Lower leg skin (tissue), 4 donors: ENCODE measurements at regions not wholly inside any gene's neighbourhood (a gene's known extent, or its start where the extent isn't known, plus 50 kb on each side); places are given as distances from the start of the nearest gene placed in this dataset.

Experiments
- DNase-seq, 2 donors: peaks; one replicate each; pipeline ENCODE4 v3.0.0-alpha.2; 2019; ENCODE audit warnings: low spot score in 2 of 2
- H3K4me3 ChIP-seq: fragments of 200-600 bp; sonication (generic); 2 replicates; pipeline ENCODE4 v1.5.1; 2017; ENCODE audit warnings: mild to moderate bottlenecking, low read depth; ENCODE audit not compliant: poor library complexity, severe bottlenecking
- CTCF ChIP-seq, 3 donors: fragments of 450-650 bp; IDR thresholded peaks; one replicate each; pipeline ENCODE4 v1.5.1; 2016; ENCODE audit warnings: antibody characterized with exemption in 3 of 3, mild to moderate bottlenecking in 3 of 3, moderate library complexity in 2 of 3
- POLR2A ChIP-seq, 2 donors: fragments of 450-650 bp; IDR thresholded peaks; one replicate each; pipeline ENCODE4 v1.6.1; 2016 to 2017; ENCODE audit warnings: antibody characterized with exemption in 2 of 2, mild to moderate bottlenecking in 1 of 2, moderate library complexity in 1 of 2
- WGBS, 2 donors: methylation state at CpG; one replicate each; pipeline ENCODE4 v1.1.5; 2018; 5-methylcytosine and 5-hydroxymethylcytosine counted together
- intact Hi-C: fragments of 100-400 bp; cut with DNase I; formaldehyde crosslinking; loops from one replicate; pipeline ENCODE4 v1.15.0; 2023; ENCODE audit warnings: low total_unique reads

GRCh38 chr5:6910950-6911349 is 197.7 kb downstream of the TENT4A start:
- TF ChIP-seq CTCF (IDR thresholded peaks at IDR 0.05) (no peak), POLR2A (IDR thresholded peaks at IDR 0.05) (no peak)
- intact Hi-C loops, result no loop called here
- WGBS, 2 donors, result 36 to 43% methylated on average over 3 of the region's 3 CpGs
- H3K4me3 ChIP-seq, result no peak overlapping the region
- no peak for DNase-seq

- WGBS, 2 donors, result 44% methylated on average over 2 of the region's 2 CpGs
- intact Hi-C loops, result no loop called here
- no peak for DNase-seq
Observed at GRCh38 chr5:6914347-6914746, 201.1 kb downstream of the TENT4A start.

GRCh38 chr5:6915574-6915973 is 202.3 kb downstream of the TENT4A start:
- TF ChIP-seq CTCF (IDR thresholded peaks at IDR 0.05) (no peak), POLR2A (IDR thresholded peaks at IDR 0.05) (no peak)
- intact Hi-C loops, result no loop called here
- 86 to 87% methylated on average over 3 of the region's 3 CpGs for WGBS, 2 donors
- DNase-seq, result no peak
- H3K4me3 ChIP-seq, result no peak overlapping the region

More at GRCh38 chr5:6914347-6914746, 201.1 kb downstream of the TENT4A start:
- TF ChIP-seq CTCF (IDR thresholded peaks at IDR 0.05) (no peak), POLR2A (IDR thresholded peaks at IDR 0.05) (no peak)
- no peak overlapping the region for H3K4me3 ChIP-seq

- no peak overlapping the region for H3K4me3 ChIP-seq
- DNase-seq, result no peak
- intact Hi-C loops, result no loop called here
- WGBS, 2 donors, result 75 to 79% methylated on average over 5 of the region's 5 CpGs
- TF ChIP-seq POLR2A (IDR thresholded peaks at IDR 0.05) (no peak), CTCF (IDR thresholded peaks at IDR 0.05) (no peak)
Observed at GRCh38 chr5:6918255-6918654, 205.0 kb downstream of the TENT4A start.

GRCh38 chr5:6920628-6921256 is 207.5 kb downstream of the TENT4A start:
- TF ChIP-seq CTCF (IDR thresholded peaks at IDR 0.05) (no peak), POLR2A (IDR thresholded peaks at IDR 0.05) (no peak)
- intact Hi-C loops, result no loop called here
- 78 to 82% methylated on average over 6 of the region's 6 CpGs for WGBS, 2 donors
- H3K4me3 ChIP-seq, result no peak overlapping the region
- no peak for DNase-seq

GRCh38 chr5:6926491-6927038 is 213.3 kb downstream of the TENT4A start:
- TF ChIP-seq CTCF (IDR thresholded peaks at IDR 0.05) (no peak), POLR2A (IDR thresholded peaks at IDR 0.05) (no peak)
- 62 to 72% methylated on average over 1 of the region's 1 CpG for WGBS, 2 donors
- intact Hi-C loops, result no loop called here
- no peak overlapping the region for H3K4me3 ChIP-seq
- no peak for DNase-seq
